Neutrophil (primary cell): ENCODE measurements at regions not wholly inside any gene's neighbourhood (a gene's known extent, or its start where the extent isn't known, plus 50 kb on each side); places are given as distances from the start of the nearest gene placed in this dataset.

Experiments
- H3K27ac ChIP-seq: fragments of 200-600 bp; sonication (generic); 2 replicates; pipeline ENCODE4 v1.5.1; 2016; ENCODE audit warnings: mild to moderate bottlenecking, moderate library complexity
- H3K27me3 ChIP-seq: fragments of 200-600 bp; sonication (generic); 2 replicates; pipeline ENCODE4 v1.6.0; 2016; ENCODE audit warnings: mild to moderate bottlenecking
- H3K36me3 ChIP-seq: fragments of 200-600 bp; sonication (generic); 2 replicates; pipeline ENCODE4 v1.5.1; 2017
- H3K4me1 ChIP-seq, 2 experiments: fragments of 200-600 bp in 1 of 2; sonication (generic) in 1 of 2; 1 replicate in 1 of 2; 2 replicates in 1 of 2; pipeline versions ENCODE4 v1.5.1 to v1.6.1; 2013 to 2016; ENCODE audit warnings: low read depth in 1 of 2, low read length in 1 of 2, mild to moderate bottlenecking in 1 of 2, moderate library complexity in 1 of 2; ENCODE audit not compliant: control insufficient read depth in 1 of 2, insufficient read depth in 1 of 2
- H3K4me3 ChIP-seq, 2 experiments: fragments of 200-600 bp in 1 of 2; sonication (generic) in 1 of 2; 1 replicate in 1 of 2; 2 replicates in 1 of 2; pipeline ENCODE4 v1.5.1; 2013 to 2016; ENCODE audit warnings: low read depth in 1 of 2, low read length in 1 of 2, mild to moderate bottlenecking in 1 of 2, moderate library complexity in 1 of 2
- H3K9me3 ChIP-seq: fragments of 200-600 bp; sonication (generic); 2 replicates; pipeline ENCODE4 v1.5.1; 2016
- TF ChIP-seq, protein P1 (sequence below): fragments of 200-600 bp; sonication (generic); IDR thresholded peaks from 2 replicates; pipeline ENCODE4 v1.5.1; 2016; ENCODE audit warnings: antibody characterized with exemption

DNA sequence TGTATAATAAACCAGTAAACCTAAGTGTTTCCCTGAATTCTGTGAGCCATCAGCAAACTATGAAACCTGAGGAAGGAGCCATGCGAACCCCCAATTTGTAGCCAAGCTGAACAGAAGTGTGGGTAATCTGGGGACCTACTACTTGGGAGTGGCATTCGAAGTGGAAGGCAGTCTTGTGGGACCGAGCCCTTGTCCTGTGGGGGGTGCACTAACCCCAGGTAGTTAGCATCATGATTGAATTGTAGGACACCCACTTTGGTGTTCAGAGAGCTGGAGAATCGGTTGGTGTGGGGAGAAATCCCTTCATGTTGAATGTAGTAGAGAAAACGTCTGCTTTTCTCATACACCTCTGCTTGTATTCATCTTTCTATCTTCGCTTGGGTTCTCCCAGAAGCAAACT, 79.7 kb upstream of the CPHXL start:
- H3K27me3 ChIP-seq, result no peaks in the 10 kb centered on the region

DNA sequence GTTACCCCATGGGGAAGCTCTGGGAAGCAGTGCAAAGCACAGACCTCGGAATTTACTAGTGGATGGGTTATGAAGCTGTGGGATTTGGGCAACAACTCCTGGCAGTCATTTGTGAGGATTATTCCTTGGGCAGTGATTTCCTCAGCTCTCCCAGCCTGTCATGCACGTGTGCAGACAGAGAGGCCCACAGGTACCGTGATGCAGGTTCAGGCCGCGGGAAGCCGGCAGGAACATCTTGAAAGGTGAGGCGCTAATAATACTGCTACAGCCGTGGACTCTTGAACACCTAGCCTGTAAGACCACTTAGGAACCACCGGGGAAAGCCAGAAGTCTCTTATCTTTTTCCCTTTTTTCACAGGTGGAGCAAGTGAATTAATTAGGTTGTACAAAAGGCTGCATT, 80.2 kb upstream of the CPHXL start:
- TF ChIP-seq, protein P1, sequence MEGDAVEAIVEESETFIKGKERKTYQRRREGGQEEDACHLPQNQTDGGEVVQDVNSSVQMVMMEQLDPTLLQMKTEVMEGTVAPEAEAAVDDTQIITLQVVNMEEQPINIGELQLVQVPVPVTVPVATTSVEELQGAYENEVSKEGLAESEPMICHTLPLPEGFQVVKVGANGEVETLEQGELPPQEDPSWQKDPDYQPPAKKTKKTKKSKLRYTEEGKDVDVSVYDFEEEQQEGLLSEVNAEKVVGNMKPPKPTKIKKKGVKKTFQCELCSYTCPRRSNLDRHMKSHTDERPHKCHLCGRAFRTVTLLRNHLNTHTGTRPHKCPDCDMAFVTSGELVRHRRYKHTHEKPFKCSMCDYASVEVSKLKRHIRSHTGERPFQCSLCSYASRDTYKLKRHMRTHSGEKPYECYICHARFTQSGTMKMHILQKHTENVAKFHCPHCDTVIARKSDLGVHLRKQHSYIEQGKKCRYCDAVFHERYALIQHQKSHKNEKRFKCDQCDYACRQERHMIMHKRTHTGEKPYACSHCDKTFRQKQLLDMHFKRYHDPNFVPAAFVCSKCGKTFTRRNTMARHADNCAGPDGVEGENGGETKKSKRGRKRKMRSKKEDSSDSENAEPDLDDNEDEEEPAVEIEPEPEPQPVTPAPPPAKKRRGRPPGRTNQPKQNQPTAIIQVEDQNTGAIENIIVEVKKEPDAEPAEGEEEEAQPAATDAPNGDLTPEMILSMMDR, result no peak
- H3K36me3 ChIP-seq, result no peaks in the 10 kb centered on the region
- no peak overlapping the region for H3K4me3 ChIP-seq

More for the DNA sequence above, 79.7 kb upstream of the CPHXL start:
- TF ChIP-seq, protein P1, result no peak
- Histone ChIP-seq H3K9me3 (no peaks in the 10 kb centered on the region), H3K36me3 (no peaks in the 10 kb centered on the region), H3K4me3 (no peak overlapping the region), H3K4me1 (no peaks in the 10 kb centered on the region), H3K27ac (no peak overlapping the region)

DNA sequence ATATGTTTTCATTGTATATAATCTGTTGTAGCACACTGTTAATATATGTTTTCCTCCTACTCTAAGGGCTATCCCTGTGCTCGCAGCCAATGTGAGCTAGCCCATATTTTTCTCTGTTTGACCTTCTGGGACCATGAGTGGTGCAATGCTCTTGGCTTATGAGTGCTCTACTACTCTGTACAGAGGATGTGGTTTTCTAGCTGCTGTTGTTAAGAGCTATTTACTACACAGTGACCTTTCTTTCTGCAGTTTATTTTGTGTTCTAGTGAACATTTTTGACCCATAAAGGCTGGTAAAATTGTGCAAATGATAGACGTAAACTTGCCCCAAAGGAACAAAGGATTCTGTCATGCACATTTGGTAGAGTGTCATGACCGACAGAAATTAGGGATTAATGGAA, 84.1 kb upstream of the CPHXL start:
- no peaks in the 10 kb centered on the region for H3K27me3 ChIP-seq
- TF ChIP-seq, protein P1, result no peak
- H3K27ac ChIP-seq, result no peak overlapping the region
- no peaks in the 10 kb centered on the region for H3K36me3 ChIP-seq
- H3K4me3 ChIP-seq, result no peak overlapping the region
- no peaks in the 10 kb centered on the region for H3K4me1 ChIP-seq
- no peaks in the 10 kb centered on the region for H3K9me3 ChIP-seq

More for the DNA sequence above, 80.2 kb upstream of the CPHXL start:
- Histone ChIP-seq H3K27me3 (no peaks in the 10 kb centered on the region), H3K9me3 (no peaks in the 10 kb centered on the region), H3K4me1 (no peaks in the 10 kb centered on the region), H3K27ac (no peak overlapping the region)

DNA sequence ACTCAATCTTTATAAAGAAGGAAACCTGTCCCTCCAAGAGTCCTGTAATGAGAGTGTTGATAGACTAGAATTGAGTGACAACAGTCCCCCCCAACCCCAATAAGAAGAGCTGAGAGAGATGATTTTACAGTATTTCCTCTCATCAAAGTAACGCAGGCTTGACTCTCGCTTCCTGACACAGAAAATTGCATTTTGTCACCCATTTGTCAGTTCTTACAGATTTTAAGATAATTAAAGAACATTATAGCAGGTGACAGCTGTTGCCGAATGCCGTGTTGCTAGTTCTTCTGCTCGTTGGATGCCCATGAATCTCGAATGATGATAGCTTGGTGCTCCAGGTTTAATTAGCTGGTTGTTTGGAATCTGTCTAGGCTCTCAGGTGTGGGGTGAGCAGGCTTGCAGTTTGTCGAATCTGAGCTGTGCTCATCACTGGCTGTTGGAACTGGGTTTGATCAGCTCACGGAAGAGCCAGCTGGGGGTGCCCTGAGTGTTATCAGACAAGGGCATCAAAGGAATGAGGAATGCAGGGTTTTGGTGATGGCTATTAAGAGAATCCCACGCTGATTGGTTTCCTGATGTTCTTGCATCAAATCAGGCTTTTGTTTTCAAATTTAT, 84.8 kb upstream of the CPHXL start:
- H3K9me3 ChIP-seq, result no peaks in the 10 kb centered on the region
- no peak overlapping the region for H3K4me3 ChIP-seq
- no peaks in the 10 kb centered on the region for H3K27me3 ChIP-seq
- TF ChIP-seq, protein P1, result no peak
- no peaks in the 10 kb centered on the region for H3K4me1 ChIP-seq
- H3K27ac ChIP-seq, result no peak overlapping the region
- H3K36me3 ChIP-seq, result no peaks in the 10 kb centered on the region

DNA sequence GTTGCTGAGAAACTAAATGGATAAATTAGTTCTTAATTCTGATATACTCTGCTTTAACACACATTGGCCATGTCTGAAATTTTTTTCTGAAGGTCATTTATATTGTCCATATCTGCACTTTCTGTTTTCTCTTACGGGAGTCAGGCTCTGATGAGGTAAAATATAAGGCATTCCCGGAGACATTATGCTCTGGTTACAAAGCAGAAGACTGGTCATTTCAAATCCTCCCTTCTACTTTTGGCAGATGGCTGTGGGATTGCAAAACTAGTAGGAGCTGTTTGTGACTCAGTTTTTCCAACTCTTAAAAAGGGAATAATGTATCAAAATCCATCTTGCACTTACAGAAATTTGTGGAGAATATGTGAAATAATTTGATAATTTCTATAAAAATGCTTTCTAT, 92.2 kb upstream of the CPHXL start:
- TF ChIP-seq, protein P1, result no peak
- Histone ChIP-seq H3K27me3 (no peaks in the 10 kb centered on the region), H3K9me3 (no peaks in the 10 kb centered on the region), H3K4me3 (no peak overlapping the region), H3K4me1 (no peaks in the 10 kb centered on the region), H3K27ac (no peak overlapping the region), H3K36me3 (no peaks in the 10 kb centered on the region)
